HG03575 (cell line): ENCODE measurements at regions not wholly inside any gene's neighbourhood (a gene's known extent, or its start where the extent isn't known, plus 50 kb on each side); places are given as distances from the start of the nearest gene placed in this dataset.

ENCODE experiments used
- ATAC-seq: cut with Tn5 transposase; IDR thresholded peaks from one replicate; pipeline ENCODE4 v1.9.1; 2021; ENCODE audit not compliant: unreplicated experiment, insufficient number of reproducible peaks, low FRiP score; ENCODE audit errors: extremely low read depth

GRCh38 chr2:18129348-18129747, 250.9 kb downstream of the KCNS3 start:
- ATAC-seq, result no peak

GRCh38 chr2:18125303-18125702, 246.8 kb downstream of the KCNS3 start:
- no peak for ATAC-seq

GRCh38 chr2:18124116-18124835, 245.8 kb downstream of the KCNS3 start:
- ATAC-seq, result no peak

GRCh38 chr2:18123577-18123976, 245.1 kb downstream of the KCNS3 start:
- ATAC-seq, result no peak

GRCh38 chr2:18123211-18123570, 244.7 kb downstream of the KCNS3 start:
- ATAC-seq, result no peak

GRCh38 chr2:18122544-18123210, 244.2 kb downstream of the KCNS3 start:
- ATAC-seq, result no peak

- ATAC-seq, result no peak
These were observed 241.4 kb downstream of the KCNS3 start for GRCh38 chr2:18119883-18120282.

GRCh38 chr2:18118703-18119102, 240.2 kb downstream of the KCNS3 start:
- ATAC-seq, result no peak

- ATAC-seq, result peak; percentile 81
These were observed 239.1 kb downstream of the KCNS3 start for GRCh38 chr2:18117592-18117991.

- no peak for ATAC-seq
These were observed 231.8 kb downstream of the KCNS3 start for GRCh38 chr2:18110222-18110621.

- ATAC-seq, result no peak
These were observed 228.4 kb downstream of the KCNS3 start for GRCh38 chr2:18106841-18107240.

GRCh38 chr2:18105929-18106328, 227.5 kb downstream of the KCNS3 start:
- no peak for ATAC-seq

GRCh38 chr2:18104595-18105224, 226.2 kb downstream of the KCNS3 start:
- no peak for ATAC-seq

- ATAC-seq, result no peak
These were observed 218.5 kb downstream of the KCNS3 start for GRCh38 chr2:18096836-18097405.

GRCh38 chr2:18094277-18094676, 215.8 kb downstream of the KCNS3 start:
- no peak for ATAC-seq

- ATAC-seq, result no peak
These were observed 214.7 kb downstream of the KCNS3 start for GRCh38 chr2:18093196-18093595.

- ATAC-seq, result no peak
These were observed 214.3 kb downstream of the KCNS3 start for GRCh38 chr2:18092760-18093159.

GRCh38 chr2:18085593-18085992, 207.1 kb downstream of the KCNS3 start:
- ATAC-seq, result no peak

GRCh38 chr2:18084376-18084775, 205.9 kb downstream of the KCNS3 start:
- ATAC-seq, result no peak

GRCh38 chr2:18083806-18084205, 205.3 kb downstream of the KCNS3 start:
- no peak for ATAC-seq
